DOHH2 (cell line): ENCODE measurements at regions not wholly inside any gene's neighbourhood (a gene's known extent, or its start where the extent isn't known, plus 50 kb on each side); places are given as distances from the start of the nearest gene placed in this dataset.

Experiments used
- H3F3A ChIP-seq: fragments of 200-600 bp; sonication (generic), shearing (Covaris generic); 2 replicates; pipeline ENCODE4 v1.6.0; 2016; ENCODE audit warnings: antibody characterized with exemption, mild to moderate bottlenecking; ENCODE audit not compliant: control insufficient read depth, insufficient read depth
- H3K27ac ChIP-seq: fragments of 200-600 bp; sonication (generic); 2 replicates; pipeline ENCODE4 v1.5.1; 2014; ENCODE audit warnings: low read depth, mild to moderate bottlenecking, low read length, moderate library complexity
- H3K27me3 ChIP-seq: fragments of 200-600 bp; sonication (generic); 2 replicates; pipeline ENCODE4 v1.6.1; 2014; ENCODE audit warnings: mild to moderate bottlenecking, low read length, mixed read lengths; ENCODE audit not compliant: control insufficient read depth
- H3K36me3 ChIP-seq: fragments of 200-600 bp; sonication (generic); 2 replicates; pipeline ENCODE4 v1.6.1; 2014; ENCODE audit warnings: mild to moderate bottlenecking, low read length, moderate library complexity, mixed read lengths; ENCODE audit not compliant: control insufficient read depth
- H3K4me1 ChIP-seq: fragments of 200-600 bp; sonication (generic); 2 replicates; pipeline ENCODE4 v1.6.1; 2014; ENCODE audit warnings: mild to moderate bottlenecking, low read length, mixed read lengths; ENCODE audit not compliant: control insufficient read depth
- H3K4me2 ChIP-seq: fragments of 200-600 bp; sonication (generic); 2 replicates; pipeline ENCODE4 v1.6.0; 2014; ENCODE audit warnings: mild to moderate bottlenecking, low read length, moderate library complexity
- H3K4me3 ChIP-seq: fragments of 200-600 bp; sonication (generic); 2 replicates; pipeline ENCODE4 v1.5.1; 2014; ENCODE audit warnings: mild to moderate bottlenecking, low read length, mixed read lengths
- H3K79me2 ChIP-seq: fragments of 200-600 bp; sonication (generic); 2 replicates; pipeline ENCODE4 v1.6.1; 2014; ENCODE audit warnings: mild to moderate bottlenecking, low read length, mixed read lengths; ENCODE audit not compliant: control insufficient read depth
- H3K9me2 ChIP-seq: fragments of 200-600 bp; sonication (generic); replicated peaks from 2 replicates; pipeline ENCODE4 v1.6.1; 2014; ENCODE audit warnings: mild to moderate bottlenecking, low read length, mixed read lengths; ENCODE audit not compliant: control insufficient read depth
- H3K9me3 ChIP-seq: fragments of 200-600 bp; sonication (generic); 2 replicates; pipeline ENCODE4 v1.6.1; 2014; ENCODE audit warnings: antibody characterized with exemption, low read length, mixed read lengths; ENCODE audit not compliant: control insufficient read depth, insufficient read depth
- H4K20me1 ChIP-seq: fragments of 200-600 bp; sonication (generic); 2 replicates; pipeline ENCODE4 v1.6.0; 2014; ENCODE audit warnings: low read depth, mild to moderate bottlenecking, antibody characterized with exemption, low read length, moderate library complexity; ENCODE audit not compliant: control insufficient read depth, insufficient read depth
- CTCF ChIP-seq: fragments of 200-600 bp; sonication (generic); IDR thresholded peaks from one replicate; pipeline ENCODE4 v1.5.1; 2014; ENCODE audit warnings: antibody characterized with exemption, mild to moderate bottlenecking, low read depth, low read length; ENCODE audit not compliant: poor library complexity, severe bottlenecking
- EZH2phosphoT487 ChIP-seq: fragments of 200-600 bp; sonication (generic); IDR thresholded peaks from 2 replicates; pipeline ENCODE4 v1.6.1; 2017; ENCODE audit warnings: borderline replicate concordance, mild to moderate bottlenecking, antibody characterized with exemption, low read length, moderate library complexity, mixed read lengths

- H3K36me3 ChIP-seq = no peaks in the 10 kb centered on the region
- TF ChIP-seq CTCF (no peak), EZH2phosphoT487 (no peak)
- no peaks in the 10 kb centered on the region for H3K79me2 ChIP-seq
- no peaks in the 10 kb centered on the region for H3F3A ChIP-seq
- no peaks in the 10 kb centered on the region for H4K20me1 ChIP-seq
- H3K4me3 ChIP-seq = no peak overlapping the region
- H3K4me1 ChIP-seq = no peaks in the 10 kb centered on the region
- H3K9me2 ChIP-seq = no peaks in the 10 kb centered on the region; the same call in 1 of the 2 replicates
- no peaks in the 10 kb centered on the region for H3K9me3 ChIP-seq
- H3K27ac ChIP-seq = no peak overlapping the region
- H3K4me2 ChIP-seq = no peak overlapping the region
- H3K27me3 ChIP-seq = no peaks in the 10 kb centered on the region
These were observed 405.0 kb upstream of the DDX18 start for GRCh38 chr2:117409443-117409842.

DNA sequence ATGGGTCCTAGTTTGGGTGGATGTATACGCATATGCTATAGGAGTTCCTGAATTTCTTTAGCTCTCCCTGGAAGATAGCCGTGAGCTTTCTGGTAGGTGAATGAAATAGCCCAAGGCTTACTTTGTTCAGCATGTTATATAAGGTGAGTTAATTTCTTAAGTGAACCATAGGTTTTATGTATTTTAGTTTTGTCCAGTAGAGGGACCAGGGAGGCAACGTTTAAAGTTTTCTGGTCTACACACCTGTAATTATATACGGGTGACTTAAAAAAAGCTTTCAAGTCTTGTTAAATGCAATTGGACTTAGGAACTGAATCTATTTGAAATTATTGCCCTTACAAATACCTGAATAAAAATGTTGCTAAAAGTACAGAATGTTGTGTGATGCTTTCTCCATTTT is 402.5 kb upstream of the DDX18 start:
- H3K9me3 ChIP-seq = no peaks in the 10 kb centered on the region
- no peaks in the 10 kb centered on the region for H4K20me1 ChIP-seq
- H3K4me3 ChIP-seq = no peak overlapping the region
- no peaks in the 10 kb centered on the region for H3F3A ChIP-seq
- TF ChIP-seq CTCF = peak; percentile 25
- no peak for TF ChIP-seq EZH2phosphoT487
- no peak overlapping the region for H3K27ac ChIP-seq
- H3K9me2 ChIP-seq = no peaks in the 10 kb centered on the region; the same call in 1 of the 2 replicates
- no peaks in the 10 kb centered on the region for H3K79me2 ChIP-seq
- no peaks in the 10 kb centered on the region for H3K4me1 ChIP-seq
- no peaks in the 10 kb centered on the region for H3K27me3 ChIP-seq
- no peak overlapping the region for H3K4me2 ChIP-seq
- H3K36me3 ChIP-seq = no peaks in the 10 kb centered on the region

DNA sequence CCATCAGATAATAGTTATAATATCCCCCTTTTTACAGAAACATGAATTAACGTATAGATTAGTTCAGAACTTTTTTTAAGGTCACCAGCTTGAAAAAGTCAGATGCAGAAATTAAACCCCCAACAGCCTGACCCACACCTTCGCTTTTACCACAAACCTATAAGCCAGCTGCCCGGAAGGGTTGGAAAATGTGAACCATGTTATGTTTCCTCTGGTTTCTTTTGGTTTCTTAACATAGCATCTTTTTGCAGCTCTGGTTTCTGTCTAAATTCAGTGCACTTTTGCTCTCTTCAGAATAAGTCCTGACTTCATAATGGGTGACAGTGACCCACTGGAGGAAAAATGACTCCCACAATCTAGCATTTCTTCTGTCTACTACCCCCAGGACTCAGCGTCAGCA is 381.7 kb upstream of the DDX18 start:
- no peaks in the 10 kb centered on the region for H3K4me1 ChIP-seq
- no peaks in the 10 kb centered on the region for H3K27me3 ChIP-seq
- no peaks in the 10 kb centered on the region for H4K20me1 ChIP-seq
- no peaks in the 10 kb centered on the region for H3K36me3 ChIP-seq
- H3K27ac ChIP-seq = no peak overlapping the region
- H3K79me2 ChIP-seq = no peaks in the 10 kb centered on the region
- H3K4me3 ChIP-seq = no peak overlapping the region
- no peak overlapping the region for H3K4me2 ChIP-seq
- H3F3A ChIP-seq = no peaks in the 10 kb centered on the region
- TF ChIP-seq EZH2phosphoT487 = no peak
- no peak for TF ChIP-seq CTCF
- H3K9me2 ChIP-seq = no peaks in the 10 kb centered on the region
- H3K9me3 ChIP-seq = no peaks in the 10 kb centered on the region

- no peak overlapping the region for H3K27ac ChIP-seq
- H3K36me3 ChIP-seq = no peaks in the 10 kb centered on the region
- H3K4me3 ChIP-seq = no peak overlapping the region
- H3K9me3 ChIP-seq = no peaks in the 10 kb centered on the region
- no peaks in the 10 kb centered on the region for H4K20me1 ChIP-seq
- no peak for TF ChIP-seq EZH2phosphoT487
- no peak for TF ChIP-seq CTCF
- no peak overlapping the region for H3K4me2 ChIP-seq
- H3K9me2 ChIP-seq = no peaks in the 10 kb centered on the region
- no peaks in the 10 kb centered on the region for H3K4me1 ChIP-seq
- no peaks in the 10 kb centered on the region for H3K27me3 ChIP-seq
- H3F3A ChIP-seq = no peaks in the 10 kb centered on the region
- H3K79me2 ChIP-seq = no peaks in the 10 kb centered on the region
These were observed 377.8 kb upstream of the DDX18 start for GRCh38 chr2:117436697-117437096.
